LNCAP (cell line): ENCODE measurements at regions not wholly inside any gene's neighbourhood (a gene's known extent, or its start where the extent isn't known, plus 50 kb on each side); places are given as distances from the start of the nearest gene placed in this dataset.

ENCODE experiments used
- TF ChIP-seq, protein P1 (sequence below): fragments of 450-650 bp; IDR thresholded peaks from 2 replicates; pipeline ENCODE4 v1.5.1; 2017; ENCODE audit warnings: mild to moderate bottlenecking

DNA sequence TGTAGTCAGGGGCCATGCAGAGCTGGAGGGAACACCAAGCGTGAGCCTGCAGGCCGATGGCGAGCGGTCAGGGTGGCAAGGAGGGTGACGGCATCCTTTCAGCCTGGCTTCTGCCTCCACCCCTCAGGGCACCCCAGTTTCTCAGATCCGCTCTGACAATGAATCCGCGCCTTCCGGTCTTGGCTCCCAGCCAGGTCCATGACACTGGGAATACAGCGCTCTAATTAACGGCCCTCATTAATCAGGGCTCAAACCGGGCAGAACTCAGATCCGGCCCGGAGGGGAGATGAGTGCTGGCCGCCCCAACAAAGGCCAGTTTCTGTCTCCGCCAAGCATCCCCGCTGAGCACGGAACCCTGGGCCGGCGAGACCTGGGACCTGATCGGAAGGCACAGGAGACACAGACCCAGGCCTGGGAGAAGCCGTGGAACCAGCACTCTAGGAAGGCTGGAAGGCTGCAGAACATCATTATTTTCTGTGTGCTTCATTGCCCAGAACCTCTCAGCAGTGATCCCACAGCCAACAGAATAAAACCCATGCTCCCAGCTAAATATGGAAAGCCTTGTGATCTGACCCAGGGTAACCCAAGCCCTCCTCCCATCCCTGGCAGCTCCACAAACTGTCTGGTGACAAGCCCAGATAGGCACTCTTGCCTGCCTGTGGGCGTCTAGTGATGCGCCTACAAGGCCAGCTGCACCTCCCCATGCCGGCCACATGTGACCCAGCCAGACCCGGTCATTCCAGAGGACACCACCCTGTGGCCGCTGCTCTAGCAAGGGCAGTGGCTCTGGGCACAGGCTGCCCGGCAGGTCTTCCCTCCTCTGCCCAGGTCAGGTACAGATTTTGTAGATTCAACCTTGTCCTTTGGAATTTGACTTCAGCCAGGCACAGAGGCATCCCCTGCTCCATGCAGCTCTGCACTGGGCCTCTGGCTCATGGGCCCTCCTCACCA, 438.7 kb upstream of the MYT1L start:
- TF ChIP-seq, protein P1, sequence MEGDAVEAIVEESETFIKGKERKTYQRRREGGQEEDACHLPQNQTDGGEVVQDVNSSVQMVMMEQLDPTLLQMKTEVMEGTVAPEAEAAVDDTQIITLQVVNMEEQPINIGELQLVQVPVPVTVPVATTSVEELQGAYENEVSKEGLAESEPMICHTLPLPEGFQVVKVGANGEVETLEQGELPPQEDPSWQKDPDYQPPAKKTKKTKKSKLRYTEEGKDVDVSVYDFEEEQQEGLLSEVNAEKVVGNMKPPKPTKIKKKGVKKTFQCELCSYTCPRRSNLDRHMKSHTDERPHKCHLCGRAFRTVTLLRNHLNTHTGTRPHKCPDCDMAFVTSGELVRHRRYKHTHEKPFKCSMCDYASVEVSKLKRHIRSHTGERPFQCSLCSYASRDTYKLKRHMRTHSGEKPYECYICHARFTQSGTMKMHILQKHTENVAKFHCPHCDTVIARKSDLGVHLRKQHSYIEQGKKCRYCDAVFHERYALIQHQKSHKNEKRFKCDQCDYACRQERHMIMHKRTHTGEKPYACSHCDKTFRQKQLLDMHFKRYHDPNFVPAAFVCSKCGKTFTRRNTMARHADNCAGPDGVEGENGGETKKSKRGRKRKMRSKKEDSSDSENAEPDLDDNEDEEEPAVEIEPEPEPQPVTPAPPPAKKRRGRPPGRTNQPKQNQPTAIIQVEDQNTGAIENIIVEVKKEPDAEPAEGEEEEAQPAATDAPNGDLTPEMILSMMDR, result no peak

DNA sequence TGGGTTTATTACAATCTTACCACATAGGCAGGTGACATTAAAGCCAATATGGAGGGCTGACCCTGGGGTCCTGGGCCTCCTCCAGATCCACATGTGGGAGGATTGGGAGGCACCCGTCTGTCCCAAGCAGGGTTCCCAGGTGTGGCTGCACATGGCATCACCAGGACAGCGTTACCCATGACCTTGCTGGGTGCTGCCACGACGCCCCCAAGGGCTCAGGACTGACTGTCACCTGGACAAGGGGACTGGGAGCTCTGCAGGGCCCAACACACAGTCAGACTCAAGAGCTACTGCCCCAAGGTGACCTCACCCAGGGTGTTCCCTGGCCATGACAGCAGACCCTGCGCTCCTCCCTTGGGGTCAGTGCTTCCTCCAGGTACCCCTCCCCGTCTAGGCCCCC, 437.4 kb upstream of the MYT1L start:
- TF ChIP-seq, protein P1, result no peak

DNA sequence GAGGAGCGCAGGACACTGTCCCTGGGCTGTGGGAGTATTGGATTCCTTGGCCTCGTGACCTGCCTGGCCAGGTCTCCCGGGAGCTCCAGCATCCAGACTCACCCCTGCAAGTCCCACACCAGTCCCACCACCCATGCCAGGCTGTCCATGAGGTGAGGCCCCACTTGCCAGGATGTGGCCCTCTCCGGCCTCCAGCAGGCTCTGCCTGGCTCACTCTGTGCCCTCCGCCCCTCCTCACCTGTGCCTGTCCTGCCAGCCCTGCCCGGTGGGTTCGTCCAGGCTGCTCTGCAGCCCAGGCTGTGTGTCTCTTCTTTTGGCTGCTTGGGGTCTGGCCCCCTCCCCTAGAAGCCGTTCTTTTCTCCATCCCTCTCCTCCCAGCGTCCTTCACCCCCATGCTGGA, 436.8 kb upstream of the MYT1L start:
- TF ChIP-seq, protein P1, result no peak

DNA sequence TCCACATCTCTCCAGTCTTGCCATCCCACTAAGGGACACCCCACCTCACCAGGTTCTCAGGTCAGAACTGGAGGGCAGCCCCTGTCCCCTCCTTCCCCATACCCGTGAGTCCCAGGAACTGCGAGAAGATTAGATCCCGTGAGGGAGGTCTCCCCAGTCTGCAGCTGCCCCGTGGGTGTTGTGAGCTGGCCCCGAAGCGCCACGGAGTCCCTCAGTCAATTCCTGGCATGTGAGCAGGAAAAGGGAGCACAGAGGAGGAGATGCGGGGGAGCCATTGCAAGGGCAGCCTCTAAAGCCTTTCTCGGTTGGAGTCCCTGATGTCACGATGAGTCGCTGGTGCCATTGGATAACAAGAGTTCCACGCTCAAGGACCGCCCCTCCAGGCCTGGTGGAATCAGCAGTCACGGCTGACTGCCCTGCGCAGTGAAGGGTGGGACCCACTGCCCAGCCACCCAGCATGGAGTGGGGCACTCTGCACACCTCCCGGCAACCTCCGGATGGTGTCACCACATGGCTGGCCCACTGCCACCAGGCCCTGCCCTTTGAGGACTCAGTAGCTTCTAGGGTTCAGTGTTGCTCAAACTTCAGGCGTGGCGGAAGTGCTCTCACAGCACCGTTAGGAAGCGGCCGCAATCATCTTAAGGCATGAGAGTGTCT, 434.9 kb upstream of the MYT1L start:
- TF ChIP-seq, protein P1, result no peak

DNA sequence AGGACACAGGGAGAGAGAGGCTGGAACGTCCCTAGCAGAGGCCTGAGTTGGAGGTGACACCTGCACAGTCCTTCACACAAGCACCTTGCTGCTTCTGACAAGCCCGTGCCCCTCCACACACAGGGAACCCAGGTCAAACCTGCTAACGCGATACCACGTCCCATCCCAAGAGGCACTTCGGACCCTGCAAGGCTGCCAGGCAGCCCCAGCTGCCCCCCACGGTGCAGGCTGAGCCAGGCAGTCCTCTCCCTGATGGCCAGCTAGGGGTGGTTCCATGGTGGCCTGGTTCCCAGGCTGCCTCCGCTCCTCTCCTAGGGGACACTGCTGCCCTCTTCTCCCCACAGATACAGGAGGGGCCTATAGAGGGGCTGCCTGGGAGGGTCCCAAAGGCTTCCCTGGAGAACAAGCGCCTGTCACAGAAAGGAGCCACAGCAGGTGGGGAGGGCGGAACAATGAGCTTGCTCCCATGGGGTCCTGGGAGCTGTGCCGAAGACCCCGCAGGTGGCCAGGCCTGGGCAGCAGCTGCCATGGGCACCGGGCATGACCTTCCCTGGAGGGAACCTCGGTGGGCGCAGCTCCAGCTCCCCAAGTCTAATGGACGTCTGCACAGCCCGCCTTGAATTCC, 434.2 kb upstream of the MYT1L start:
- TF ChIP-seq, protein P1, result no peak

DNA sequence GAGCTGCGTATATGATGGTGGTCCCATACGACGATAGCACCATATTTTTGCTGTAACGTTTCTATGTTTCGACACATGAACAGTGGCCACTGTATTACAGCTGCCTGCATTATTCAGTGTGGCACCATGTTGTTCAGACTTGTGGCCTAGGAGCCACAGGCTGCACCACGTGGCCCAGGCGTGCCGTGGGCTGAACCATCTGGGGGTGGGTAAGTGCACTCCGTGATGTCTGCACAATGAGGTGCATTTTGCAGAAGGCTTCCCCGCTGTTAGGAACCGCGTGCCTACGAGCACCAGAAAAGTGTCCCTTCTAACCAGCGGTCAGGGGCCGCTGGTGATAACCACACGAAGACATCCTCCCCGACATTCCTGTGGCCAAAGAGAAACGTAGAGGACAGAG, 433.7 kb upstream of the MYT1L start:
- TF ChIP-seq, protein P1, result no peak

DNA sequence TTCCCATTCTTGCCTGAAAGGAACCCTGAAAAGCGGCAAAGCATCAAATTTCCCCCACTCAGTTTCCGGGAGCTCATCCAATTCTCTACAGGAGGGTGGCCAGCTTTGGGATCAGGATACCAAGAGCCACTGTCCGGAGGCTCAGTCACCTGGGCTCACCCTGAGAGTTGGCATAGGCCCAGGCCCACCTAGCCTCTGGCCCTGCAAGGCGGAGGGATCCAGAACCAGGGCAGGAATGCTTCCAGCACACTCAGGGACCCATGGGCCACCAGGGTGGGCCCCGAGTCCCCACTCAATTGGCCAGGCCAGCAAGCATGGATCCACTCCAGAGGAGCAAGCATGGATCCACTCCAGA, 432.9 kb upstream of the MYT1L start:
- TF ChIP-seq, protein P1, result no peak
